LNCAP (cell line): ENCODE measurements at regions not wholly inside any gene's neighbourhood (a gene's known extent, or its start where the extent isn't known, plus 50 kb on each side); places are given as distances from the start of the nearest gene placed in this dataset.

Experiments used
- CTCF ChIP-seq: fragments of 450-650 bp; IDR thresholded peaks from 2 replicates; pipeline ENCODE4 v1.5.1; 2017; ENCODE audit warnings: mild to moderate bottlenecking

GRCh38 chr5:61777292-61777691 lies 445.2 kb downstream of the ZSWIM6 start:
- no peak for TF ChIP-seq CTCF

GRCh38 chr5:61779743-61780142 lies 447.7 kb downstream of the ZSWIM6 start:
- TF ChIP-seq CTCF, result no peak

DNA sequence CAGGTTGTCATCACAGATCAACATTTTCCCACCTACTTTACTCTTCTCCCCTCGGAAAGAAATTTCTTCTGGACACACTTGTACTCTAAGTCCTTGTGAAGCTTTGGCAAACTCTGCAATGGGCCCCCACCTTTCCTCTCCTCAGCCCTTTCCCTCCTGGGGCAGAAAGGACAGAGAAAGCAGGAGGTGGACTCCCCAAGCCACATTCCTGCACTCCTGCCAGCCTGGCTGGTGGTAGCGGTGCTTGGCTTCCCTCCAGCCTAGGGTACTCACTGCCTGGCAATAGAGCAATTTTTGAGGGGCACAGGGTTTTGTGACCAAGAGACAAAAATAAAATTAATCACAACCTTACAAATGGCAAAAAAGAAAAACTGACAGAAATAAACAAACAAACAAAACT lies 451.4 kb downstream of the ZSWIM6 start:
- TF ChIP-seq CTCF, result no peak

DNA sequence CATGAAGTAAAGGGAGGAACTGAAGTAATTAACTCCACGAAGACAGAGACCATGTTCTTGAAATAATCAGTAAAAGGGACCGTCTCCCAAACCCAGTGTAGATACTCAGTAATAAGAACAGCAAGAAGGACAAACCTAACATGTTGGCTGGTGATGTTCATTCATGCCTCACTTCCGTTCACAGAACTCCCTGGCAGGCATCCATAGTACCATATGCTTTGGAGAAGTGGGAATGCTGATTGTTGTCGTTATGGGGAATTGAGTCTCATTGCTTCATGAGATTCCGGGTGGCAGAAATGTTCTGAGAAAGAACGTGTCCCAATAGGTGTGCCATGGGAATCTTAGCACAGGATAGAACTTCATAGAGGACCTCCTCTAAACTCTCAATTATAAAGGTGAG lies 452.3 kb downstream of the ZSWIM6 start:
- TF ChIP-seq CTCF, result no peak

DNA sequence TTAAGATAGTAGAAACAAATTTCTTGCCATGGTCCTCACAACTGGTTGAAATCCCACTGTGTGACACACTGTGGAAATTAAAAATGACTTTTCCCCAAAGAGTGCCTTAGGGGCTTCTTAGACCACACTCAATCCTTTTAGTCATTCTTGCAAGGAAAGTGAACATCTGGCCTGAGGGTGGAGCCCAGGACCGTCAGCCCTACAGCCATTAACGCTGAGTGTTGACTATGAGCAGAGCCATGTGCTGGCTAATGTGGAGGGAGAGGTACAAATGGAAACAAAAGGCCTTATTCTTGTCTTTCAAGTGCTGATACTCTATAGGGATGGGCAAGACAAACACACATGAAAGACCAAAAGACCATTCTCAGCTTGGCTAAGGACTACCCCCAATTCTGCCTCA lies 456.5 kb downstream of the ZSWIM6 start:
- TF ChIP-seq CTCF, result no peak

DNA sequence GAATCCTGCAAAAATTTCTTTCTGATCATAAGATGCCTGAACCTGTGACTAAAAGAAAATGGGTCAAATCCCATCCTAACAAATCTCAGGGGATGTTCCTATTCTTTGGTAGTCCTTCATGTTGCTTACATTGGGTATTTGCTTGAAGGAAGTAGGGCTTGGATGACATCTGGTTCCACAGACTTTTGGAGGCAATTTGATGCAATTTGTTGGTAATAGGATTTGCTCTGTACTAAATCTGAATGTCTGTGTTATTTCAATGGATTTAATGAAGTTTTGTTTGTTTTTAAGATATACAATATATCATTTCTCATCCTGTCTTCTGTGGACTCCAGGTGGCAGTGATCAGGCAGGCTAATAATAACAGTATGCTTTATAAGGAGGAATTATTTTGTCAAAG lies 457.9 kb downstream of the ZSWIM6 start:
- TF ChIP-seq CTCF, result no peak

DNA sequence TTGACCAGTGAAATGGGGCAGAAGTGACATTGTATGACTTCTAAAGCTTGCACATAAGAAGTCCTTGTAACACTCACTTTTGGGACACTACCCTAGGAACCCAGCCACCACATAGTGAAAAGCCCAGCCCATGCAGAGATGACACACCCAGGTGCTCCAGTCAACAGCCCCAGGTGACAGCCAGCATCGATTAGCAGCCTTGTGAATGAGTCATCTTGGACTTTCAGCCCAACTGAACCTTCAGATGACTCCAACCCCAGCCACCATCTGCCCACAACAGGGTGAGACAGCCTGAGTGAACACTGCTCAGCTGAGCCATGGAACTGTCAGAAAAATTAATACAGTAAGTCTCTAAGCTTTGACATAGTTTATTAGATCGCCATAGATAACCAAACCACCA lies 458.6 kb downstream of the ZSWIM6 start:
- no peak for TF ChIP-seq CTCF

DNA sequence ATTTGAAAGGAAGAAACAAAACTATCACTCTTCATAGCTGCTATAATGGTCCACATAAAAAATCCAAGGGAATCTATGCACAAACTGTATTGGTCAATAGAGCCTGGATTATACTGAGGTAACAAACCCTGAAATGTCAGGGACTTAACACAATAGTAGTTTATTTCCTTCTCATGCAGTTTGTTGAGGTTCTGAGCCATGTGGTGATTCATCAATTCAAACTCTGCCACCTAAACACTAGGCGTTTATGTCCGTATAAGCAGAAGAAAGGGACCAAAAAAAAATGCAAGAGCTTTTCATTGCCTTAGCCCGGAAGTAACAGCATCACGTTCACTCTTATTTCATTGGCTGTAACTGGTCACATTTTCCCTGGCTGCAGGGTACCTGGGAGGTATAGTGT lies 464.7 kb downstream of the ZSWIM6 start:
- no peak for TF ChIP-seq CTCF
